OCI-M1 (cell line): ENCODE measurements at regions not wholly inside any gene's neighbourhood (a gene's known extent, or its start where the extent isn't known, plus 50 kb on each side); places are given as distances from the start of the nearest gene placed in this dataset.

Experiments
- DNase-seq: peaks from one replicate; lab custom pipeline; 2025; lab: John Stamatoyannopoulos, UW

DNA sequence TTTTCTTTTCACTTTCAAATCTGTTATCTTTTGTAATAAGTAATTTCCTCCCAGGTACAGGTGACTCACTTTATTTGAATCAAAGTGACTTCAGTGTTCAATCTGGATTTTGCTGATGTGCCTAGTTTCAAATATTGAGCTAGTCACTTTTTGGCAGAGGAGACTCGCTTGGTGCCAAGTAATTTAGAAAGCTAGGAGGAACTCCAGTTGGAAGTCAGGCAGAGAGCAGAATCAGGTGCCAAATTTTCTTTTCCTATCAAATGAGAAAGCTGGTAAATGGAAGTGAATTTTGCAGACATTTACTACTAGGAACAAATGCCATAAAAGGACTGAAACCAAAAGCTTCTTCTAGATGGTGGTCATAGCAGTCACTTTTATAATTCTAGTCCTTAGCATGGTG is 656.0 kb upstream of the KIF2B start:
- DNase-seq = no peak

DNA sequence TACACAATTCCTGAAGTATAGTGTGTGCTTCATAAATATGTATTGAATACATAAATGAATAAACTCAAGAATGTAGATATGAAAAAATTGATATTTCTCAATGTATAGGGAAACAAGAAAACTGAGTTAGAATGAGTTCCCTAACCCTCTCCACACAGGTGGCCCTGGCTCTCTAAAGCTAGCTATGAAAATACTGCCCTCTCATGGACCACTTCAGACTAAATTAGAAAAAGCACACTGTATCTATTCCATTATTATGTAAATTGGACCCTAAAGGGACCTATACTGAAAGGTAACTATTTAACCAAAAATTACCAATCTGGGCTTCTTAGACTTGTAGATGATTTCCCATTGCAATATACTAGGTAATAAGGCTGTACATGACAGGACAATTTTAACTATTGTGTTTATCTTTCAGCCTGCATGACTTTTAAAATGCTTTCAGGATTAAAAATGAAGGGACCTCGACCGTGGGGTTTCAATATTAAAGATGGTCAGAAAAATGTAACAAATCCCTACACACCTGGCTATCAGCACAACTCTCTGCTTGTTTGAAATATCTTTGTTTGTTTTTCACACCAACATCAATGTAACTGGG is 672.5 kb upstream of the KIF2B start:
- peak; percentile 58 for DNase-seq

DNA sequence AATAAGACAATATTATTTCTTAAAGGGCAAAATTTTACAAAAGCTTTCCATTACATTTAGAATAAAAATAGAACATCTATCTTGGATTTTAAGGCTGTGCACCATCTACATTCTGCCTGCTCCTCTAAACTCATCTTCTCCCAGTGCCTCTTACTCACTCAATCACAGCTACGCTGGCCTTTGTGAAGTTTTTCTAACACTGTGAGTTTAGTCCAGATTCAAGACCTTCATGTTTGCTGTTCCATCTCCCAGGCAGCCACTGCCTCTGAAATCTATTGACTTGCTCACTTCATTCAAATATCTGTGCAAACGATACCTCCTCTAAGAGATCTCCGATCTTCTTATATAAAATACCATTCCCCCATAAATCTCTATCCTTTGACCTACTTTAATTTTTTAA is 673.4 kb upstream of the KIF2B start:
- no peak for DNase-seq

DNA sequence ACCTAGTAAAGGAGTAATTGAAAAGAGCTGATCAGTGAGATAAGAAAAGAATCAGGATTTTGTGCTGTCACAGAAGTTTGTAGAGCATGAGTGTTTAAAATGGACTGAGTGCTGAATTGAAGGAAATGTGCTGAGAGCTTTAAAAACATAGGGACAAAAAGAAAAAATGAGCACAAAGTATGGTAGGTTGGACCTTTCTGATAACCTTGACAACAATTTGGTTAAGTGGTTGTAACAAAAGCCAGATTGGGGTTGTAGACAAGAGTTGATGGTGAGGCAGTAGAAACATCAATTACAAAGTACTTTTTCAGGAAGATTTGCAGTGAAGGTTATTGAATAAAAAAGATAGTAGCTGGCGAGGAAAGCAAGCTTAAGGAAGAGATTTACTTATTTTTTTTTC is 674.7 kb upstream of the KIF2B start:
- no peak for DNase-seq

DNA sequence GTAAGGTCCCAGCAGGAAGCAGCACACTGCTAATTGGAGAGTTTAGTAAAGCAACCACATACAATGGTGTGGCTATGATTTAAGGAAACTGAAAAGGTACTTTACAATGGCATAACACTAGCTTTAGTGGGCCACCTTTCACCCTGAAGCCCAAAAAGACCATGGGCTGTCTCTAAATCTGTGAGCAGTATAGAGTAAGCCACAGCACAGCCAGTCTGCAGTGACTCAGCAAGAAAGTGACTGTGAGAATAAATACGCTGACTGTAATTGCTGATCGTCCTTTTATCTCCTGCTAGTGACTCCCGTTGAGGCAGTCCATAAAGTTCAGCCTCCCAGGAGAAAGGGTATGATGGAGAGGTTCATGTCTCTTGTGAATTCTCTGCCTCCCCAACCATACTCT is 679.8 kb upstream of the KIF2B start:
- DNase-seq = peak; percentile 74

DNA sequence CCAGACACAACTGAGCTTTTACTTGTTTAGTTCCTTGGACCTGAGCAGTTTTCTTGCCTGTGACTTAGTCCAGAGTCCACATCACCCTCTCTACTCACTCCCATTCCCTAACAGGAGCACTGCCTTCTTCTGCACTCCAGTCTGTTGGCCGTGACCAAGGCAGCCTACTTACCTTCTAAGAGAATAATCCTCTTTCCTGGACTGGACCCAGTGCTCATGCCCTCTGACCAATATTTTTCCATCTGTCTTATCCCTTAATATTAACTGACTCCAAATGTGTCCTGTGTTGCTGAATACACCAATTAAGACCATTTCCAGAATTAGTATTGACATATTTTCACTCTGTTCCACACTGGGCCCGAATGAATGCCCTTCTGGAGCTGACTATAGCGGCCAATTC is 681.0 kb upstream of the KIF2B start:
- no peak for DNase-seq

DNA sequence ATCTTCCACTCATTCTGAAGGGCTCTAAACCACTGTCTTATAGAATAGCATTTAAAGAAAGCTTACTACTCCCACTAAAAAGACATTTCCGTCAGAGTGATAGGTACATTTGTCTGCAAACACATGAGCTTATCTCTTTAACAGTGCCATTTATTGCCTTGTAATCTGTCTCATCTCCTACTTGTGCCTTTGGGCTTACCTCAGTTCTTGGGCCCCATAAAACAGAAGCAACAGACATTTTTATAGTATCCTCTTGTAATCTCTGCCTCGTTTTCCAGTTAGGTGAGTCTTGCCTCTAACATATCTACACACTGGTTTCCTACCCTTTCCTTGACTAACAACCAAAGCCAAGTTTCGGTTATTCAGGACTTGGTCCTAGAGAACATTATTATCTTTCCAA is 681.4 kb upstream of the KIF2B start:
- DNase-seq = no peak

DNA sequence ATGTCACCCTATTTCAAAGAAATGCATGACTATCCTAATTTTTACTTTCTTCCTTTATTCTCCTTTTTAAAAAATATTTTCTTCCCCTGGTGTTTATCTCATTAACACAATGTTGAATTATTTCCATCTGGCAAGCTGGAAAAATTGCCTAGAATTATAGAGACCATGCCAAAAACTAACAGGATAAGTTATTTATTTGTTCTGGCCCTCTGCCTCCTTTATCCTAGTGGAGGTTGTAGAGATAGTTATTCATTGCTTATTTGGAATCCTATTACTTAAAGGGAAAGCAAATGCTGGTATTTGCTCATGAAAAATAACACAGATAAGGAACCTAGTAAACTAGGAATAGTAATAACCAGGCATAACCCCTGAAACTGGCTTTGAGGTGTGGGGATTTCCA is 684.9 kb upstream of the KIF2B start:
- DNase-seq = no peak

DNA sequence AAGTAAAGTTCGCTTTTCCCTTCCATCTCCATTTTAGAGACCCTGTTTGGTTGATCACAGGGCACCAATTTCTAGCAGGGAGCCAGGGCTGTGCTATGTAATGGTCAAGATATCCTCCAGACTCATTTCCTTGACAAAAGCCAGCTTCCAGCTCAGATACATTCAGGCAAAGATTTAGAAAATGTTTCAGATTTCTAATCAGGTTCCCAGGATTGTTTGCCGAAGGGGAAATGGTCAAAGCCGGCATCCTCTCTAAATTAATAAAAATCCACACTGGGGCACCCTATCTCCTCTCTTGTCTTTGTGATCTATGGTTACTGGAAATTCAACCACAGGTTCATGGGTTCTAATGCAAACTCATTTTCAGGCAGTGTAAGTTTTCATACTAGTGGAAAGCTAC is 686.8 kb upstream of the KIF2B start:
- no peak for DNase-seq

DNA sequence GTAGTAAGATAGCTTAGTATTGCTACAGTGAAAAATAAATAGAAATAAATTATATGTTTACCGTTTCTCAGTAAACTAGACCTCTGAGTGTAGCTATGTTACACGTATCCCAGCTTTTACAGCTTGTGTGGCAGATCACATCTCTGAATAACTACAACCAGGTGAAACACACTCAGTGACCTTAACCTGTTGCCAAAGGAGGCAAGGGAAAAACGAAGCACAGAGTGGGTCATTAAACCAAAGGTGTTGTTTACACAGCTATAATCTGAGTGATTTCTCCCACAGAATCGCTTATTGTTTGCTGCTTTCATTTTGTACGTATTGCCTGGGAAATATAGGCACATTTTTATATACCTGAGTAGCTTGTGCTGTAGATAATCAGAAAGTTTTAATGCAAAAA is 688.2 kb upstream of the KIF2B start:
- no peak for DNase-seq

DNA sequence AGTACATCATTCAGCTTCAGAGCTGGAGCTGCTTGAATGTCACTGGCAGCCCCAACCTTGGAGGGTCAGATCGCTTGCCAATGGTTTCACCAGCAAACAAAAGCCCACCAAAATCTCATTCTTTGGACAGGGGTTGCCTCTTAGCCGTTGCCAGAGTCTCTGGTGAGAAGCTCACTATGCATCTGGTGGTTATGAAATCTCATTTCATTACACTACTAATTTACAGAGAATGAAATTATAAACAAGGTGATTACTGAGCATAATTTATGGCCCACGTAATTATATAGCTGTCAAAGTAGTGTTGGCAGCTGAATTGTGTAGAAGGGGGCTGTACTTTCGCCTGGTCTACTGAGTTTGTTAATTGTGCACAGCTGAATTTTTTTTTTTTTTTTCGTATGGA is 688.9 kb upstream of the KIF2B start:
- no peak for DNase-seq

DNA sequence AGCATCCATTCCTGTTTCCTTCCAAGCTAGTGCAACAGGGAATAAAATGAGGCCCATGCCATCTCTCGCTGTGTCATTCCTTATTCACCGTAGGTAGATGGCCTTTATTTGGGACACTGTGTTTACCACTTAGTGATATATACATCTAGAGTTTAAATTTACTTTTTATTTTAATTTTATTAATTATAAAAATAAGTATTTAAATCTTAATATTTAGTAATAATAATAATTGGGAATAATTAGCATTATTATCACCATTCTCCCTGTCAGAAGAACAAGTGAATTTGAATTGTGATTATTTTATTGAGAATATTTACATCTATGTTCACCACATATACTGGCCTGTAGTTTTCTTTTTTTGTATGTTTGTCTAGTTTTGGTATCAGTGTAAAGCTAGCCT is 692.9 kb upstream of the KIF2B start:
- no peak for DNase-seq

DNA sequence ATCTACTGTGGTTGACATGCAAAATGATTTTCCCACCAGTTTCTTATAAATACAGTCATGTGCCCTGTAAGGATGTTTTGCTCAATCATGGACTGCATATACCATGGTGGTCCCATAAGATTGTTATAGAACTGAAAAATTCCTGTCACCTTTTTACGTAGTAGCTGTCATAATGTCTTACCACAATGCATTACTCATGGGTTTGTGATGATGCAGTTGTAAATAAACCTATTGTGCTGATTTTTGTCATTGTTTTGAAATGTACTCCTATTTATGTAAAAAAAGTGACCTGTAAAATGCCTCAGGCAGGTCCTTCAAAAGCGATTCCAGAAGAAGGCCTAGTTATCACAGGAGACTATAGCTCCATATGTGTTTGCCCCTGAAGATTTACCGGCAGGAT is 695.4 kb upstream of the KIF2B start:
- no peak for DNase-seq

DNA sequence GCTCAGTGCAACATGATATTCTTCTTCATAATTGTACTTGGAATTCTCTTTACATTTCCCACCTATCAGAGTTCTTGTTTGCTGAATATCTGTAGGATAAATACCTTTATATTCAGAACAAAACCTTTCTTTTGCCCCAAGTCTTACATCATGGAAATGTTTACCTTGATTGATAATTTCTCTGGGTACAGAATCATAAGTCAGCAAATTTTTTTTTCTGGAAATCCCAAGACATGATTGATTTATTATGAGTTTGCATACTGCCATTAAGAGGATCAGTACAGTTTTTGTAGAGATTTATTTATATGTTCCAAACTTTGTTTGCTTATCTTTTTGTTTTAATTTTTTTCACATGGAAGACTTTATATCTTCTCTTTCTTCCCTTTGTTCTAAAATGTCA is 699.8 kb upstream of the KIF2B start:
- DNase-seq = no peak

DNA sequence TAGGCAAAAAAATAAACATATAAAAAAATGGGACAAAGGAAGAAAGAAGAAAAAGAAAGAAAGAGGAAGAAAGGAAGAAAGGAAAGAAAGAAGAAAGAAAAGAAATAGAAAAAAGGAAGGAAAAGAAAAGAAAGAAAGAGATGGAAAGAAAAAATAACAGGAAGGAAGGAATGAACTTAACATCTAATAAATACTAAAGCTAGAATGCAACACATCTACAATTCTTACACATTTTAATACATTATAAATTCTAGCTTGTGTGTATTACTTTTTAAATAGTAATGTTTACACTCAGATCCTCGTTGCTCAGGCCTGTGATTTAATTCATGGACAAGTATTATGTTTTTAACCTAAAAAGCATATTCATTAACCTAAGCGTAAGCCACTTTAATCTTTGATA is 703.0 kb upstream of the KIF2B start:
- no peak for DNase-seq

DNA sequence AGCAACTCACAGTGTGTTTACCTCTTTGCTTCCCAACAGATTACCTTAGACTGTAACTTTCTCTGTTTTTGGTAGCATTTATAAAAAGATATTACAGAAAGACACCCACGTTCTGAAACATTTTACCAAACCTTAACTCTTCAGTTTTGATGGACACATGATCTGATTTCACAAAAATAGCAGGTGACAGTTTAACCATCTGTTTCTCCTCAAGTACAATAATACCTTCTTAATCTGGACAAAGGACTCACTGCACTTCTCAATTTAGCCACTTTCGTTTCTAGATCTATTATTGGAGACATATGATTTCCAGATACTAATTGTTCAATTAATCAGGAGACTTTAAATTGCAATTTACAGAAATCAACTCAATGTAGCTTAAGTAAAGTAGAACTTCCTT is 703.8 kb upstream of the KIF2B start:
- no peak for DNase-seq

DNA sequence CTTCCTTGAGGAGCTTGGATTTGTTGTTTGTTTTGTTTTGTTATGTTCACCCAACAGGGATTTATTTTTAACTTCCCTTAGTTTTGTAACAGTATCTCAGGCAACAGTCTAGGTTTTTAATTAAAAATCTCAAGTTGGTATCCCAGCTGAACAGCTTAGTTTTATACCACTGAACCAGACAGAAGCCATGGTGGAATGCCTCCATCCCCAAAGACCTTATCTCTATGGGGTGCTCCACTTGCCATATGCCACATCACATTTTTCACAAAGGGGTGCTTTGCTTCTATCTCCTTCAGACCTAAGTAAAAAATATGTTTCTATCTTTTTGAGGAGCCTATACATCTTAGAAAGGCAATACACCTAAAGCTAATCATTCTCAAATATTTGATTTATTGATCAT is 715.8 kb upstream of the KIF2B start:
- no peak for DNase-seq

DNA sequence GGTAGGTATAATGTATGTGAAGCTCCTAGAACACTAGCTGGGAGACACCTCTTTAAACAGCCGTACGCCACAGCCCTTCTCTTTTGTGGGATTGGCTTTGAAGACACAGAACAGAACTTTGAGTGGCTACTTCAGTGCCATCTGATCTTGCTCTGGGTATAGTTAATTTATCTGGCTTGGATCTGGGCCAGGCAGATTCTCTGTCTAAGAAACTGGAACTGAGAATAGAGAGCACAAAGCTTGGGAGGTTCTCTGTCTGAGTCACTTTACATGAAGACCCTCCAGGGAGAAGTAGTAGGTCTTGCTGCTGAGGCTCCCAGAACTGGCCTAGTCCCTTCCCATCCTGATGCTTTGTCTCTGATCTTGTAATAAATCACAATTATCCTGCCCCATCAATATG is 721.0 kb upstream of the KIF2B start:
- no peak for DNase-seq

DNA sequence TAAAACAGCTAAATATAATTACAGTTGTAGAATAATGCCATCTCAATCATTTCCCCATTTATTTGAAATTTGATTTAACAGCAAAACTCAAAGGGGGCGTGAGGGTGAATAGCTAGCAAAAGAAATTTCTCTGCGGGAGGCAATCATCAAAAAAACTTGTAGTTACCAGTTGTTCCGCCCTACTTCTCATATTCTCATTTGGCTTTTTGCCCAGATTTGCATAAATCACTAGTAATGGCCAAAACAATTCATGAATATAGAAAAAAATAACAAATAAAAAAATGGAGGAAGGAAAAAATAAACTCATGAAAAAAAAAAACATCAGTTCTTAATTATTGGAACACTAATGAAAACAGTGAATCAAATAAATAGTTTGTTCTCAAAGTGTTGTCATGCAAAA is 722.6 kb upstream of the KIF2B start:
- peak; percentile 18 for DNase-seq

DNA sequence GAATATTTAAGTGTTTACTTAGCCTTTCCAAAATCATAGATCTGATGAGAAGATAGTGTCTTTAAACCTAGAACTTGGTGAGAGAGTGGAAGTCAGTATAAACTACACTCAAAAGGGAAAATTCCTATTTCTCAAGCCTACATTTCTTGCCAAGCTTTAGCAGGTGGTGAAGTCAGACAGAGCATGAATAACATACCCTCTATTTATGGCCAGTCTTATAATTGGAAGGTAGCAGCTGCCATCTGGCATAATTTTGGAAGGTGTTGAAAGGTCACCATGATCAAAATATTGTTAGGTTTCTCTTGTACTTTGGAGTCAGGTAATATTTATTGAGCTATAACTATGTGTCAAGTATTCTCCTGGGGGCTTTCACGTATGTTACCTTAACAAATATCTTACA is 729.3 kb upstream of the KIF2B start:
- DNase-seq = no peak

DNA sequence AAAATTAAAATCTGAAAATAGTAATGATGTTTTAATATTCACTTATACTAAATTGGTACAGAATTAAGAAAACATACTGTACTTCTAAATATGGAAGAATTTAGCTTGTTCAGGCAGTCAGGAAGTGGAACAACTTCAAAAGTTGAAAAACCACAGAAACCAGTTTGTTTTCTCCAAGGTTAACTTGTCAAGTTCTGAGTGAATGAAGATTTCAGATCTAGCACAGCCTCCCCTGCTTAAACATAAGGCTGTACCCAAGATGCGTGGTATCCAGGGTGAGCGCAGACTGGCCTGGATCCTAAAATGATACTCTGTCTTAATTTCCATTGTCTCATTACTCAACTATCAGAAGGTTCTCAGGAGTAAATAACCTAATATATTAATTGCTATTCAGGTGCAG is 730.7 kb upstream of the KIF2B start:
- no peak for DNase-seq

DNA sequence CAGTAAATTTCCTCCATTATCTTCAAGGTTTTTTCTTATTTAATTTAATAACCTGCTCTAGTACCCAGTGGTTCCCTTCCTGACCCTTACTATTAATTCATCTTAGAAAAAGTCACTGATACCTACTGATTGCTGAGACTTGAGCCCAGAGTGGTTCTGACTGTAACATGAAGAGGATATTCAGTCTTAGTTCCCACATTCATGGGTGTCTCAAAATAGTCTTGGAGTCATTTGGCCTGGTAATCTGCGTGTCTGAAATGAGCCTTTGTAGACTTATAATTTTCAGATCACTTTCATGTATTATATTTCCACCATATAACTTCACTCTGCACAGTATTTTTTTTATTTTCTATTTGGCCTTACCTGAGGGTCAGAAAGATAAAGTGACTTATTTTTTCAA is 732.0 kb upstream of the KIF2B start:
- no peak for DNase-seq

DNA sequence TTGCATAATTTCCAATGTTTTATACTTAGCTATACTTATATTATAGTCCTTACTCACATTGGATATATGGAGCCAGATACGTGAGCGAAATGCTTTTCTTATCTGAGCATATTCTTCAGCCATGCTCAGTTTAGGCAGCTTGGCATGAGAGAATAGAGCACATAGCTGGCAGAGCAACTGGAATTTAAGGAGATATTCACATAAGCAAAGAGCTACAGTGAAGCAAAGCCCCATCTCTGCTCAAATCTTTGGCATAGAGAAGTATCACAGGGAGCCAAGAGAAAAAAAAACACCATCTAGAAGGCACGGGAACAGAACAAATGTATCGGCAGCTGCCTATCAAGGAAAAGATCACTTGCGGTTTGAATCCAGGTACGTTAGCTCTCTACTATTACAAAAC is 734.2 kb upstream of the KIF2B start:
- DNase-seq = no peak

DNA sequence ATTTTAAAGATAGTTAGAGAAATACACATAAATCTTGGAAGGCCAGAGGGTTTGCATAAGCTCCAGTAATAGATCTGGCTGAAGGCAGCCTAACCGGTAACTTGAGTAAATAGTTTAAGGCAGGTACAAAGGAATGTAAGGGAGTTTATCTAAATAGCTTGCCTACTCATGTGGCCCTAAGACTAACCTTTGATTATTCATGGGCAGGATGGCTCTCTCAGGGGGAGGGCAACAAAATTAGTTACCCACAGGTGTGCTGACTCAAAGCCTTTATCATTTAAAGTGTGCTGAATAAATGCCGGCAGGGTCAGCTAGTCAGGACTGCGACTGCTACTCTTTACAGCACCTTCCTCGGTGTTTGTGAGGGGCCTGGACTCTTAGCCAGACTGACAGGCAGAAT is 761.3 kb upstream of the KIF2B start:
- DNase-seq = no peak

DNA sequence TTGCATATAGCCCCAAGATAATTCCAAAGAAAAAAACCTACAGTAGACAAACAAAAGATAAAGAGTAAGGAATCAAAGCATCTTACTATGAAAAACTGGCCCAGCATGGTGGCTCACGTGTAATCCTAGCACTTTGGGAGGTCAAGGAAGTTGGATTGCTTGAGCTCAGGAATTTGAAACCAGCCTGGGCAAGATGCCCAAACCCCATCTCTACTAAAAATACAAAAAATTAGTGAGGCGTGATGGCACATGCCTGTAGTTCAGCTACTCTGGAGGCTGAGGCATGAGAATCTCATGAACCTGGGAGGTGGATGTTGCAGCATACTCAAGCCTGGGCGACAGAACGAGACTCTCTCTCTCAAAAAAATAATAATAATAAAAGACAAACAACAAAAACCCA is 764.7 kb upstream of the KIF2B start:
- DNase-seq = no peak
